Thoracic aorta (tissue), 2 donors: ENCODE measurements at regions not wholly inside any gene's neighbourhood (a gene's known extent, or its start where the extent isn't known, plus 50 kb on each side); places are given as distances from the start of the nearest gene placed in this dataset.
"Not testable (repeated sequence)": the region's sequence is repeated elsewhere in the genome, so short reads cannot be mapped to it uniquely, and the experiment has no call there.

Experiments used
- ATAC-seq: fragments of 150-250 bp; one replicate; pipeline ENCODE4 v1.8.0; 2017; ENCODE audit warnings: low read depth; ENCODE audit not compliant: insufficient number of reproducible peaks, low FRiP score
- DNase-seq: peaks from one replicate; pipeline ENCODE4 v3.0.0-alpha.2; 2020; ENCODE audit warnings: low spot score
- H3K27ac ChIP-seq, 2 donors: fragments of 200-600 bp; sonication (generic); 1 replicate in 1 of 2; 2 replicates in 1 of 2; pipeline ENCODE4 v1.5.1; 2016; ENCODE audit warnings: mild to moderate bottlenecking in 2 of 2, moderate library complexity in 2 of 2
- H3K27me3 ChIP-seq: fragments of 200-600 bp; sonication (generic); replicated peaks from 2 replicates; pipeline ENCODE4 v1.6.0; 2016; ENCODE audit warnings: mild to moderate bottlenecking; ENCODE audit not compliant: insufficient read depth
- H3K36me3 ChIP-seq: fragments of 200-600 bp; sonication (generic); one replicate; pipeline ENCODE4 v1.5.1; 2016
- H3K4me1 ChIP-seq, 2 donors: fragments of 200-600 bp; sonication (generic); 1 replicate in 1 of 2; 2 replicates in 1 of 2; pipeline versions ENCODE4 v1.5.1 to v1.6.0; 2016; ENCODE audit warnings: low read depth in 2 of 2, mild to moderate bottlenecking in 1 of 2; ENCODE audit not compliant: control insufficient read depth in 1 of 2
- H3K4me3 ChIP-seq: fragments of 200-600 bp; sonication (generic); 2 replicates; pipeline ENCODE4 v1.5.1; 2016; ENCODE audit warnings: mild to moderate bottlenecking
- H3K9me3 ChIP-seq: fragments of 200-600 bp; sonication (generic); 2 replicates; pipeline ENCODE4 v1.5.1; 2016
- CTCF ChIP-seq: fragments of 200-600 bp; sonication (generic); IDR thresholded peaks from one replicate; pipeline ENCODE4 v1.5.1; 2019; ENCODE audit warnings: antibody characterized with exemption

GRCh38 chr19:30848636-30849425 is 476.6 kb downstream of the ZNF536 start:
- DNase-seq, result no peak
- Histone ChIP-seq H3K4me1 (no peaks in the 10 kb centered on the region), H3K9me3 (no peaks in the 10 kb centered on the region), H3K4me3 (no peak overlapping the region), H3K27ac (no peak overlapping the region), H3K36me3 (no peaks in the 10 kb centered on the region), H3K27me3 (no peaks in the 10 kb centered on the region)
- ATAC-seq, result no peak
- no peak for TF ChIP-seq CTCF

DNA sequence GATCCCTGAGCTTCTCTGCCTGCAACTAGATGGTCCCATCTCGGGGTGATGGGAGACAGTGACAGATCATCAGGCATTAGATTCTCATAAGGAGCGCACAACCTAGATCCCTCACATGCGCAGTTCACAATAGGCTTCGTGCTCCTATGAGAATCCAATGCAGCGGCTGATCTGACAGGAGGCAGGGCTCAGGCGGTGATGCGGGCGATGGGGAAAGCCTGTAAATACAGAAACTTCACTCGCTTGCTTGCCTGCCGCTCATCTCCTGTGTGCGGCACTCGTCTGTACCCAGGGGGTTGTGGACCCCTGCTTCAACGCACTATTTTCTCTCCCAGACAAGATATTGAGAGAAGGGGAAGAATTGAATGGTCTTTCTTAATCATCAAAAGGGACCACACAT is 473.9 kb downstream of the ZNF536 start:
- no peak for ATAC-seq
- Histone ChIP-seq H3K36me3 (no peaks in the 10 kb centered on the region), H3K27ac (no peak overlapping the region), H3K4me1 (no peaks in the 10 kb centered on the region), H3K9me3 (no peaks in the 10 kb centered on the region), H3K27me3 (no peaks in the 10 kb centered on the region), H3K4me3 (no peak overlapping the region)
- DNase-seq, result no peak
- TF ChIP-seq CTCF, result no peak

DNA sequence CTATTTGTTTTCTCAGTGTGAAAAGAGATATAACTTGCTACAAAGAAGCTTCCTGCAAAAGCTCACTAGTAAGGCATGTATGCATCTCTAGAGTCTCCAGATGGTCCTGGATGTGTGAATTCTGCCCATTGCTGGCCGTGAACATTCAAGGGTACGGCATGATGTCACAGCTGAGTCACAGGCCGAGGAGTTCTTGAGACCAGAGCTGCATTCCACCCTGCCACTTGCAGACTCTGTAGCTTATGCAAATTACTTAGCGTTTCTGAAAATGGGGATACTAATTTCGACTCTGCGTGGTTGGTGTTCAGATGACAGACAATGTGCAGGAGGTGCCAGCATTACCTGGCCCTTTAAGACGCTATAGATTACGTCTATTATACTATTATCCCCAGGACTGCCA is 470.7 kb downstream of the ZNF536 start:
- no peak for TF ChIP-seq CTCF
- DNase-seq (no peak), ATAC-seq (no peak)
- Histone ChIP-seq H3K27me3 (no peaks in the 10 kb centered on the region), H3K27ac (no peak overlapping the region), H3K9me3 (no peaks in the 10 kb centered on the region), H3K36me3 (no peaks in the 10 kb centered on the region), H3K4me1 (no peaks in the 10 kb centered on the region), H3K4me3 (no peak overlapping the region)

DNA sequence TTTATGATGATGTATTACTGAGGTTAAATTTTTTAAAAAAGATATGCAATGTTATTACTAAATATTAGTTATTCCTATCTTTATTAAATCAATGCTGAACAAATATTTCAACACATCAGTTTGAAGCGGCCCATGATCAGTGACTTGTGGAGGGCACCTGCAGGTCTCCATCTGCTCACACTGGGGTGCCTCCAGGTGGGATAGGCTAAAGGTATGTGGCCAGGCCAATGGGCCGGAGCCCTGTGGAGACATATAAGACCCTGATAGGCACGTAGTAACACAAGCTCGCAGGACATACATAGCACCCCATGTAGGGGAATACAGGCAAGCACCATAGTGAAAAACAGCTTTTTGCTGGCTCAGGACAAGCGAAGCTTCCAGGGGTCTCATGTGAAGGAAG is 469.8 kb downstream of the ZNF536 start:
- no peaks in the 10 kb centered on the region for H3K9me3 ChIP-seq
- H3K36me3 ChIP-seq, result no peaks in the 10 kb centered on the region
- ATAC-seq (no peak), DNase-seq (no peak)
- no peaks in the 10 kb centered on the region for H3K27me3 ChIP-seq
- no peak overlapping the region for H3K4me3 ChIP-seq
- no peak overlapping the region for H3K27ac ChIP-seq
- no peak for TF ChIP-seq CTCF
- H3K4me1 ChIP-seq, result no peaks in the 10 kb centered on the region

GRCh38 chr19:30830875-30831274 is 458.7 kb downstream of the ZNF536 start:
- no peak overlapping the region for H3K4me3 ChIP-seq
- H3K9me3 ChIP-seq, result no peaks in the 10 kb centered on the region
- no peaks in the 10 kb centered on the region for H3K27me3 ChIP-seq
- H3K4me1 ChIP-seq, result no peaks in the 10 kb centered on the region
- TF ChIP-seq CTCF, result no peak
- H3K27ac ChIP-seq, result no peak overlapping the region
- DNase-seq (no peak), ATAC-seq (no peak)
- no peaks in the 10 kb centered on the region for H3K36me3 ChIP-seq

DNA sequence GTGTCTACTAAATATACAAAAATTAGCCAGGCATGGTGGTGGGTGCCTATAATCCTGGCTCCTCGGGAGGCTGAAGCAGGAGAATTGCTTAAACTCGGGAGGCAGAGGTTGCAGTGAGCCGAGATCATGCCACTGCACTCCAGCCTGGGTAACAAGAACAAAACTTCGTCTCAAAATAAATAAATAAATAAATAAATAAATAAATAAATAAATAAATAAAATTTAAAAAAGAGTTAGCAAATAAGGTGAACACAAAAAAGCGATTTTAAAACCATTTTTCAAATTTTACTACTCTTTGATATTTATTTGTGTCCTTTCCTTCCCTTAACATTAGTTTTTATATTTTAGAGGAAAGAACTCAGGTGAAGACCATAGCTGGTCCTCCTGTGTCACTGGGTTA is 453.3 kb downstream of the ZNF536 start:
- H3K27me3 ChIP-seq, H3K36me3 ChIP-seq, DNase-seq, H3K27ac ChIP-seq, ATAC-seq, H3K4me3 ChIP-seq, H3K9me3 ChIP-seq, H3K4me1 ChIP-seq: not testable (repeated sequence)
